AG08396 (cell line): ENCODE measurements at regions not wholly inside any gene's neighbourhood (a gene's known extent, or its start where the extent isn't known, plus 50 kb on each side); places are given as distances from the start of the nearest gene placed in this dataset.

Source experiments
- DNase-seq: peaks from one replicate; pipeline ENCODE4 v3.0.0; 2012; ENCODE audit warnings: low spot score, mixed read lengths

DNA sequence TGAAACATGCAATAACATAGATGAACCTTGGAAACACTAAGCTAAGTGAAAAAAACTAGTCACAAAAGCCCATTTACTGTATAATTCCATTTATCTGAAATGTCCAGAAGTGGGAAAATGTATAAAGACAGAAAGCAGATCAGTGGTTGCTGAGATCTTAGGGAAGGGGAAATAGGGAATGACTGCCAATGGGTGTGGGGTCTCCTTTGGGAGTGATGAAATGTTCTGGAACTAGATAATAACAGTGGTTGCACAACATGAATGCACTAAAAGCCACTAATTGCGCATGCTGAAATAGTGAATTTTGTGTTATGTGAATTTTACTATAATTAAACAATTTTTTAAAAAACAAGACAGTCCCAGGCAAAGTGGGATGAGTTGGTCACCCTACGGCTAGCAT lies 472.8 kb downstream of the CCDC171 start:
- DNase-seq = no peak

DNA sequence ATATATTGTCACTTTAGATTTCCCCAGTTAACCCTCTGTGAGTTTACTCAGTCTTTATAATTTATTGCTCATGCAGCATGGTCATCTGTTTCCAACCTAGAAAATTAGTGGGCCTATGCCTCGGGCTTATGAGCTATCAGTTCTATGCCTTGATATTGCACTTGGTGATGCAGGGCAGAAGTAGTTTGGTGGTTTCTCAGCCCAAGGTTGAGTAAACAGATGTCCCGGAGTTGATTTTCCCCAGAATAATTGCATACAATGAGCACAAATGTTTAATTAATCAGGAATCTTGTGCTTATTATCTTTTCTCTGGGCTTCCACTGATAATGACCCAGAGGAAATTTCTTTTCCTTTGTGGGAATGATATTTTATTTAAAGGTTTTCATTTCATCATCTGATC lies 474.0 kb downstream of the CCDC171 start:
- DNase-seq = no peak

- no peak for DNase-seq
Measured at GRCh38 chr9:16028548-16028947, 475.7 kb downstream of the CCDC171 start.

GRCh38 chr9:16029046-16029615 lies 476.3 kb downstream of the CCDC171 start:
- no peak for DNase-seq

- no peak for DNase-seq
Measured at GRCh38 chr9:16029796-16030363, 477.0 kb downstream of the CCDC171 start.

DNA sequence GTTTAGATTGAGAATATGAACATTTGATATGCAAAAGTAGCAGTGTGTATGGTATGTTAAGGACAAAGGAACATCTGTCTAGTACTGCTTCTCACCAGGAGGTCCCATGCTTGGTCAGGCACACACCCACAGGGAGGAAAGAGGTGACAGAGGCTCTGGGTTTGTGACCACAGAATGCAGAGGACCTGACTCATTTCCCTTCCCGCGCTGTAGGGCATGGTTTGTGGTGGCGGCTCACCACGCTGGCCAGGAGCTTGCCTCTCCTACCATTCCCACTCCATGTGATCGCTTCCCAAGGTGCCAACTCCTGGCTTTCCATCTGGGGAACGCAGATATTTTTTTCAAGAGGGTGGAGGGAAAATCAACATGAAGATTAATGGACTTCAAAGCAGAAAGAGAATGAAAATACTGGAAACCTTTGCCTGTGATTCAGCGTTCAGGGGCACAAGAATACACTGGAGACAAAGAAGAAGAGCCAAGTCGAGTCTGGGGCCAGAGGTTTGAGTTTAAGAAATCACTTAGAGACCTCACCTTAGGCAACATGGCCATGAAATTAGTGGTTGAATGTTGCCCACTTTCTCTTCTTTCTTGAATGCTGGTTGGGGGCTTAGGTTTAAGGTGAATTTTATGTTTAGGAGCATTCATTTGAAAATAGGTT lies 477.8 kb downstream of the CCDC171 start:
- peak; percentile 73 for DNase-seq

- DNase-seq = no peak
Measured at GRCh38 chr9:16031486-16031885, 478.6 kb downstream of the CCDC171 start.

GRCh38 chr9:16031971-16032370 lies 479.1 kb downstream of the CCDC171 start:
- no peak for DNase-seq

DNA sequence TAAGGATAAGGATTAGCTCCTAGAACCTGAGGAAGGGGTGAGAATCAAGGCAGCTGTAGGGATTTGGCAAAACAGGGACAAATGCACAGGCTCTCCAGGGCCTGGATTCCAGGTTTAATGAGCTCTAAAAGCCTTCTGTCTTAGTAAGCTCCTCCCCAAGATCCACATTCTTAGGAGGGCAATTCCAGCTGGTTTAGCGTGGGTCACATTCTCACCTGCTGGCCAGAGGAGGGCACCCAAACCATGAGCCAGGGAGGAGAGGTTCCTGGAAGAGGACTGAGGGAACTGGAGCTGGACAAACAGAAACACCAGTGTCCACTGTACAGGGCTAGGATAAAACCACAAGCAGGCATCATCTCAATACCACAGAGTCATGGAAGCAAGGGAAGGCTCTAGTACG lies 480.0 kb downstream of the CCDC171 start:
- no peak for DNase-seq

DNA sequence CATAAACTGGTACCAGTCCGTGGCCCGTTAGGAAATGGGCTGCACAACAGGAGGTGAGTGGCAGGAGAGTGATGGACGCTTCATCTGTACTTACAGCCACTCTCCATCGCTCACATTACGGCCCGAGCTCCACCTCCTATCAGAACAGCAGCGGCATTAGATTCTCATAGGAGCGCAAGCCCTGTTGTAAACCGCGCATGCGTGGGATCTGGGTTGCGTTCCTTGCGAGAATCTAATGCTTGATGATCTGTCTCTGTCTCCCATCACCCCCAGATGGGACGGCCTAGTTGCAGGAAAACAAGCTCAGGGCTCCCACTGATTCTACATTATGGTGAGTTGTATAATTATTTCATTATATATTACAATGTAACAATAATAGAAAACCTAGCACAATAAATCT lies 480.4 kb downstream of the CCDC171 start:
- DNase-seq = no peak

DNA sequence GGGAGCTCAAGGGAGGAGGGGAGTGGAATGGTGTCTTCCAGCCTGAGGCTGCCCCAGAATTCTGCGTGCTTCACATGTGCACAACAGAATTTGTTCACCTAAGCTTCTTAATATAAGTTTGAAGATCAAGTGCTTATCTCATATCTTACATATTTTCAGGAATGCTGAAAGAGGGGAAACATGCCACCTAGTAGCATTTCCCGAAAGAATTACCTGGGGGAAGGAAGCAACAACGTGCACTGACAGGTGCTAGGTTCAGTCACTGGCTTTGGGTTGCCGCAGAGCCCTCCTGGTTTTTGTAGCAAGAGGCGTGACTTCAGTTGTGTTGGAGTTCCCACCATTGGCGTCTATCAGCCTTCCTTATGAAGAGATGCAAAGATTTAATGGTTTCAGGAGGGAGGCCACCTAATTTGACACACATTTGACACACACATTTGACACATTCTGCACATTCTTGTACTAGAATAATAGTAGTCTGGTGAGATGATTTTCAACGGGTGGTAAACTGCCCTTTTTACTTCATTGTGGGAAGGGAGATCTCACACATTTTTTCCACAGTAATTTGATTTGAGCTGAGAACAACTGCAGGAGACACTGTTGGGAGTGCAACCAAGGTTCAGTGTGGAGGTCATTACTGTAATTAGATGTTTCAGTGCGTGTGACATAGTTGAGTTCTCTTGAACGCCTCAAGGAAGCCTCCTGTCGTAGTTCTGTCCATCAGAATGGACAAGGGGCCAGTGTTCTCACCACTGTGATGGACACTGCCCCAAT lies 481.3 kb downstream of the CCDC171 start:
- no peak for DNase-seq

- DNase-seq = no peak
Measured at GRCh38 chr9:16039218-16039987, 486.6 kb downstream of the CCDC171 start.

GRCh38 chr9:16039988-16040761 lies 487.3 kb downstream of the CCDC171 start:
- DNase-seq = no peak

- DNase-seq = no peak
Measured at GRCh38 chr9:16043756-16044578, 491.1 kb downstream of the CCDC171 start.

- DNase-seq = no peak
Measured at GRCh38 chr9:16044579-16044881, 491.7 kb downstream of the CCDC171 start.

DNA sequence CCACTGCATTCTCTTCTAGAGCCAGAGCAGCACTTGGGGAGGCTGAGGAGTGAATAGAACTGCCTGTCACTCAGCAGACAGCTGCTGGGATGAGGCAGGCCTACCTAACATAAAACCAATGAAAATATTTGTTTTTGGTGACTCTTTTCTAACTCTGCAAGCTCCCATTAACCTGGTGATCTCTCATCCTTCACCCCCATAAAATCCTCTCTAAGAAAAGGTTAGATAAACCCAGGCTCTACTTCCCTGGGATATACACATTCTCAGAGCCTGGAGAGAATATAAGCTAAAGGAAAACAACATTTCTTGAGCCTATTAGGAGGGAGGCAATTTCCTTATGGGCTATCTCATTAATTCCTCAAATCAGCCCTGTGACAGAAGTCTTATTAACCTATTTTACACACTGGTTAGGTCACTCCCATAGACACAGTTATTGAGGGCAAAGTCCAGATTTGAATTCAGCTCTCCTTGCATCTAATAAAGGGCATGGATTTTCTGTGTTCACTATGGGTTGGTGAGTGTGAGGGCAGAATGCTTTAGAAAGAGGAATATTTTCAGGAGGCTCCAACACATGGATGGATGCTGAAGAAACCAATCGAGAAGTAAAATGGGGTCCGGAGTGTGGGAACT lies 492.9 kb downstream of the CCDC171 start:
- no peak for DNase-seq

- DNase-seq = no peak
Measured at GRCh38 chr9:16046713-16047112, 493.9 kb downstream of the CCDC171 start.

DNA sequence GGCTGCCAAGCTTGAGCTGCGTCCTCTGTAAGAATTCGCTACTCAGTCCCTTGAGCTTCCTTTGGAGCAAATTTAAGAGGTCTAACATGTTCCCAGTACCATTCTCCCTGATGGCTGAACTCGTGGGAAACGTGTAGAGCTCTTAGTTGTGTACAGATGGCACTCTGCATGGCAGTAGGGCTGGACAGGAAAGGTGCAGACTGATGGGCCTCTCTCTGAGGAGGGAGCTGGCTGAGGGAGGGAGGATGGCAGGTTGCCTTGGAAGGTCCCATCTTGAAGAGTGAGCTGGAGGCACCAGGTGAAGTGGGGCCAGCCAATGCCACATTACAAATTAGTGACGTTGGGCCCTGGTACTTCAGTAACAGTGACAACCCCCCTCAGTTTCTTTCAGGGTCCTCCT lies 495.3 kb downstream of the CCDC171 start:
- DNase-seq = no peak

DNA sequence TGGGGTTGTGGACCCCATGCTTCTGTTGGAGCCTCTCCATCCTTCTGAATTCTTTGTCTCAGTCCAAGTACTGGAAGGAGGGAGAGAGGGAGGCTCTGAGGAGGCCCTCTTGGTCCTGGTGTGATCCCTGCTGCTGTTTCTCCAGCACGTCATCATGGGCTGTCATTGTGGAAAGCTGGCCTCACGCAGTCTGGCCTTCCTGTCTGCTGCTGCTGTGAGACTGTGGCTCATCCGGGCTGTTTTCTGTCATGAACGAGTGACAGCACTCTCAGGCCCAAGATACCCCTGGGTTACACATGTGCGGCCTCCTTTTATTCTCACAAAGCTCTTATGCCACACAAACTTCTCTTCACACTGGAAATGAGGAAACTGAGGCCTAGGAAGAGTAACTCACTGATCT lies 499.3 kb downstream of the CCDC171 start:
- DNase-seq = no peak

DNA sequence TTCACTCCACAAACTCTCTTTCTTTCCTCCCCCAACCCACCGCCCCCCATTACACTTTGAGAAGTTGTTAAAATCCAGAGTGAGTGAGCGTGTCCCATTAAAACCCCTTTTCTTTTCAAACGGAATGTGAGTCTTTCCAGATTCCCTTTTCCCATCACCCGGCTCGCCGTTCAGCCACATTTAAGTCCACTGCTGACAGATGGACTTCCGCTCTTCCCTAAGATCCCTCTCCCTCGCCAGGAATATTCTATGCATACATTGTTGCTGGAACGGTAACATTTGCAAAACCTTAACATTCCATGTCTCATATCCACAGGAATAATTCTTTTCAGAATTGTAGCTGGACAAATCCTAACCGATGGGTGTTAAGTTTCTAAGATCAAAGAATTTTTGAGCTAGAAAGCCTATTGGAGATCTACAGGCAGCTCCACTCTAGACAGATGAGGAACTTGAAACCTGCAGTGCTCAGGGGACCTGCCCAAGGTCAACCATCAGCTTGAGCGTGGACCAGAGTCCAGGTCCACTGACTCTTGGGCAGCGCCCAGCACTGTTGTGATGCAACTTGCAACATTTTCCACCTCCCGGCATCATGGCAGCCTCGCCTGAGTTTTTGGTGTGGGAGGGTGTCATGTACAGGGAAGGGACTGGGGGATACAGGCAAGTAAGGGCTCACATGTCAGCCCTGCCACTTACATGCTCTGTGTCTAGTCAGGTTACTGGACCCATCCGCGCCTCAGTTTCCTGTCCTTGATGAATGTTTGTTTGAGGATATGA lies 500.1 kb downstream of the CCDC171 start:
- DNase-seq = no peak
